Activated naive CD8-positive, alpha-beta T cell treated with anti-CD3 and anti-CD28 coated beads for 36 hours (primary cell): ENCODE measurements at regions not wholly inside any gene's neighbourhood (a gene's known extent, or its start where the extent isn't known, plus 50 kb on each side); places are given as distances from the start of the nearest gene placed in this dataset.
"Not testable (repeated sequence)": the region's sequence is repeated elsewhere in the genome, so short reads cannot be mapped to it uniquely, and the experiment has no call there.

ENCODE experiments used
- DNase-seq: peaks from one replicate; pipeline ENCODE4 v3.0.0; 2021
- H3K27ac Mint-ChIP-seq: one replicate; pipeline ENCODE4 v1.8.0; 2022; ENCODE audit warnings: mild to moderate bottlenecking, moderate library complexity, mixed read lengths
- H3K27me3 Mint-ChIP-seq: one replicate; pipeline ENCODE4 v1.8.0; 2022; ENCODE audit warnings: mild to moderate bottlenecking, mixed read lengths
- H3K36me3 Mint-ChIP-seq: one replicate; pipeline ENCODE4 v1.8.0; 2021; ENCODE audit warnings: mild to moderate bottlenecking, mixed read lengths
- H3K4me1 Mint-ChIP-seq: one replicate; pipeline ENCODE4 v1.8.0; 2021; ENCODE audit warnings: mixed read lengths
- H3K4me3 Mint-ChIP-seq: one replicate; pipeline ENCODE4 v1.8.0; 2022; ENCODE audit warnings: mild to moderate bottlenecking, moderate library complexity, mixed read lengths
- H3K9me3 Mint-ChIP-seq: one replicate; pipeline ENCODE4 v1.8.0; 2022; ENCODE audit warnings: mixed read lengths

GRCh38 chr5:1598950-1599737 is 75.4 kb upstream of the LPCAT1 start:
- Mint-ChIP-seq H3K4me1 (peaks cover 14% of the 10 kb centered on the region), H3K27ac (peak overlapping the region; percentile 85)
- not testable (repeated sequence) for H3K36me3 Mint-ChIP-seq, H3K4me3 Mint-ChIP-seq, H3K27me3 Mint-ChIP-seq, H3K9me3 Mint-ChIP-seq
- DNase-seq: peak; percentile 11

DNA sequence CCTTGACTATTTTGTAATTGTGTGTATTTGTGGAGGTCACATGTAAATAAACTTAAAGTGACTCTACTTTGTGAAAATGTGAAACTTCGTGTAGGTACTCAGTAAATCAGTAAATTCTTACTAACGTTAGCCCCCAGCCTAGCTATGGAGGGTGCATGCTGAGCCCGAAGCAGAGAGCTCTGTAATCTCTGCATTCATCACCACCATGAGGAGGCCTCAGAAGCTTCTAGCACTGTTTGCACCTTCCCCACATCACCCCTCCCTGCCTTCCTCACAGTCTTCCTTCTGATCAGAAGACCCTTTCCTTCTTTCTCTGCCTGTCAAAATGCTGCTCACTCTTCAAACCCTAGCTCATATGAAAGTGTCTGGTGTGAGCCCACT is 73.3 kb upstream of the LPCAT1 start:
- not testable (repeated sequence) for DNase-seq, H3K4me3 Mint-ChIP-seq, H3K36me3 Mint-ChIP-seq, H3K27ac Mint-ChIP-seq, H3K27me3 Mint-ChIP-seq, H3K9me3 Mint-ChIP-seq
- peaks cover 20% of the 10 kb centered on the region for H3K4me1 Mint-ChIP-seq

DNA sequence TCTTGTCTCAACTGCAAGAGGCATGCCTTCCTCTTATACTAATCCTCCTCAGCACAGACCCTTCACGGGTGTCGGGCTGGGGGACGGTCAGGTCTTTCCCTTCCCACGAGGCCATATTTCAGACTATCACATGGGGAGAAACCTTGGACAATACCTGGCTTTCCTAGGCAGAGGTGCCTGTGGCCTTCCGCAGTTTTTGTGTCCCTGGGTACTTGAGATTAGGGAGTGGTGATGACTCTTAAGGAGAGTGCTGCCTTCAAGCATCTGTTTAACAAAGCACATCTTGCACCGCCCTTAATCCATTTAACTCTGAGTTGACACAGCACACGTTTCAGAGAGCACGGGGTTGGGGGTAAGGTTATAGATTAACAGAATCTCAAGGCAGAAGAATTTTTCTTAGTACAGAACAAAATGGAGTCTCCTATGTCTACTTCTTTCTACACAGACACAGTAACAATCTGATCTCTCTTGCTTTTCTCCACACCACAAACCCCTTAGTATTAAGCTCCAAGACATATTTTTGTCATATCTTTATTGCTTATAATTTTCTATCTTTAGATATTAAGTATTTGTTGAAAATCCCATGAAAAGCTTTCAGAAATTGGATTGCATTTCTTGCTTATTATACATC is 72.8 kb upstream of the LPCAT1 start:
- H3K27me3 Mint-ChIP-seq, DNase-seq, H3K9me3 Mint-ChIP-seq, H3K4me3 Mint-ChIP-seq, H3K27ac Mint-ChIP-seq: not testable (repeated sequence)
- H3K36me3 Mint-ChIP-seq: peaks cover 13% of the 10 kb centered on the region
- H3K4me1 Mint-ChIP-seq: peaks cover 20% of the 10 kb centered on the region

DNA sequence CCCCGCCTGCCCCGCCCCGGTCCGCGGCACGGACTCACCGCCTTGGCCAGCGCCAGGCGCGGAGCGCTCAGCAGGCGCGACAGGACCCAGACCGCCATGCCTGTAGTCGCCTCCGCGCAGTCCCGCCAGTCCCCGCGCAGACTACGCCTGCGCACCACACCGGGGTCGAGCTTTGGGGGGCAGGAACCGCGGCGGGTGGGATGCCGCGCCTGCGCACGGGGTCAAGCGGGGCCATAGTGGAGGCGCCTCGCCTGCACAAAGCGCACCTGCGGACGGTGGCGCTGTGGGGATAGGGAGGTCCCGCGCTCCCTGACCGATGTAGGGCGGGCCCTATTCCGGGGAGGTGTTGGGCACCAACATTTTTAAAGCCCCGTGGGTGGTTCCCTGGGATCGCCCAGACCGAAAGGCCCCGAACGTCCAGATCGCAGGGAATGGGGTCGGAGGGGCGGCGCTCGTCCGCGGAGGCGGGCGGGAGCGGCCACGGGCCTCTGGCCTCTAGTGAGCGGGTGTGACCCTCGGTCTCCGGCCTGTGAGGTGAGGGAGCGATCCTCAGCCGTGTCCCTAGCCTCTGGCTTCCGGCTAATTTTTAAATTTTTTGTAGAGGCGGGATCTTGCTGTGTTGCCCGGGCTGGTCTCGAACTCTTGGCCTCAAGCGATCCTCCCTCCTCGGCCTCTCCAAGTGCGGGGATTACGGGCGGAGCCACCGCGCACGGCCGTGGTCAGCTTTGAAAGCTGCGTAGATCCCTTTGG is 70.8 kb upstream of the LPCAT1 start:
- DNase-seq: peak; percentile 95
- no peaks in the 10 kb centered on the region for H3K27me3 Mint-ChIP-seq
- no peak overlapping the region for H3K27ac Mint-ChIP-seq
- no peaks in the 10 kb centered on the region for H3K9me3 Mint-ChIP-seq
- H3K4me1 Mint-ChIP-seq: peaks cover 19% of the 10 kb centered on the region
- peaks cover 14% of the 10 kb centered on the region for H3K36me3 Mint-ChIP-seq
- H3K4me3 Mint-ChIP-seq: peak overlapping the region; percentile 87

GRCh38 chr5:1593903-1594356 is 70.2 kb upstream of the LPCAT1 start:
- Mint-ChIP-seq H3K27me3 (no peaks in the 10 kb centered on the region), H3K27ac (peak overlapping the region; percentile 72), H3K4me3 (peak overlapping the region; percentile 87), H3K9me3 (no peaks in the 10 kb centered on the region), H3K36me3 (peaks cover 14% of the 10 kb centered on the region), H3K4me1 (peaks cover 14% of the 10 kb centered on the region)
- no peak for DNase-seq

- not testable (repeated sequence) for H3K9me3 Mint-ChIP-seq, H3K27ac Mint-ChIP-seq, H3K4me3 Mint-ChIP-seq, DNase-seq, H3K4me1 Mint-ChIP-seq, H3K27me3 Mint-ChIP-seq
- H3K36me3 Mint-ChIP-seq: peaks cover 31% of the 10 kb centered on the region
Observed at GRCh38 chr5:1588071-1588694, 64.4 kb upstream of the LPCAT1 start.

DNA sequence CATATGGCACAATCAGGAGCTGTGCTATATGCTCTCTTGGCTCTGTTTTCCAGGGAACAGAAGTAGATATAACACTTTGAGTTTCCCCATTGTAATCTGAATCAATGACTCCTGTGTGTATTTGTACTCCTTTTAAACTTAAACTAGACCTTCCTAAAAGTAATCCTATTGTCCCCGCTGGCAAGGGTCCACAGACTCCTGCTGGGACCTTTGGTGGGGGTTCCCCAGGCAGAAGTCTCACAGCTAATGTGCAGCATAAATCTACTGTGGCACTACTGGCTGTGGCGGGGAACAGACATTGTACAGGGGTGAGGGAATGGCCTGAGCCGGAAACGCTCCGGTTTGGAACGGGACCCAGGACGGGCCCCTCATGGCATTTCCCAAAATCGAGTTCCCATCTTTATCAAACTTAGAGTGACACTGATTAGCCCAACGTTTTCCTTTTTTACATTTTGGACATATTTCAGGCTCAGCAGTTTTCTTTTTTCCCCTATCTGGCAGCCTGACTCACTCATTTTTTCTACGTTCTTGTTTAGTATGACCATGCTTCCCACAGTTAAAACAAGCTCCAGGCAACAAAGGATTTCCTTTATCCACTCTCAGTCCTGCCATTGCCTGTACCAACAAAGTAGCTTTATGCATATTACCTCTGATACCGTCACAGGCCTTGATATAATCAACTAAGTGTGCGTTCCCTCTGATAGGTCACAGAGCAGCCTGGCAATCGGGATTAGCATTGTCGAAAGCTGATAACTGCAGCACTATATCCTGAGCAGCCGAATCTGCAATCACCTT is 59.5 kb upstream of the LPCAT1 start:
- not testable (repeated sequence) for H3K9me3 Mint-ChIP-seq, DNase-seq, H3K4me3 Mint-ChIP-seq, H3K27me3 Mint-ChIP-seq, H3K4me1 Mint-ChIP-seq, H3K27ac Mint-ChIP-seq
- H3K36me3 Mint-ChIP-seq: peaks cover 50% of the 10 kb centered on the region

GRCh38 chr5:1579389-1579788 is 55.6 kb upstream of the LPCAT1 start:
- H3K9me3 Mint-ChIP-seq, H3K27me3 Mint-ChIP-seq, H3K4me1 Mint-ChIP-seq, H3K4me3 Mint-ChIP-seq, DNase-seq, H3K27ac Mint-ChIP-seq: not testable (repeated sequence)
- H3K36me3 Mint-ChIP-seq: peaks cover 35% of the 10 kb centered on the region

DNA sequence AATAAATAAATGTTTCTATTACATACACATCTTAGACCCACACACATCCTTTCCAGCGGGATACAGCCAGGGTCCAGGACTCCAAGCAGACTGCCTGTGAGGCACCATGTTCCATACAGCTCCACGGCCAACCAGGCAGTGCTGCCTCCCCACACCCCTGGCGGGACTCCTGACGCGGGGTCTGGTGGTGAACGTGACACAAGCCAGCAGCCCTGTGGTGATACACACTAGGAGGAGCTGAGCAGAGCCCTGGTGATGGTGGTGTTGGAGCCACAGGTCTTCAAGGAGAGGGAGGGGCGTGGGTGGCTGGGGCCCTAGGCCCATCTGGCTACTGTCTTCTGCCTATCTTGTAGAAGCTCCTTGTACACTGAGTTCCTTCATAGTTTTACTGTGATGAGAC is 53.1 kb upstream of the LPCAT1 start:
- H3K27ac Mint-ChIP-seq, H3K27me3 Mint-ChIP-seq, DNase-seq, H3K9me3 Mint-ChIP-seq, H3K4me1 Mint-ChIP-seq, H3K4me3 Mint-ChIP-seq: not testable (repeated sequence)
- peaks cover 44% of the 10 kb centered on the region for H3K36me3 Mint-ChIP-seq

DNA sequence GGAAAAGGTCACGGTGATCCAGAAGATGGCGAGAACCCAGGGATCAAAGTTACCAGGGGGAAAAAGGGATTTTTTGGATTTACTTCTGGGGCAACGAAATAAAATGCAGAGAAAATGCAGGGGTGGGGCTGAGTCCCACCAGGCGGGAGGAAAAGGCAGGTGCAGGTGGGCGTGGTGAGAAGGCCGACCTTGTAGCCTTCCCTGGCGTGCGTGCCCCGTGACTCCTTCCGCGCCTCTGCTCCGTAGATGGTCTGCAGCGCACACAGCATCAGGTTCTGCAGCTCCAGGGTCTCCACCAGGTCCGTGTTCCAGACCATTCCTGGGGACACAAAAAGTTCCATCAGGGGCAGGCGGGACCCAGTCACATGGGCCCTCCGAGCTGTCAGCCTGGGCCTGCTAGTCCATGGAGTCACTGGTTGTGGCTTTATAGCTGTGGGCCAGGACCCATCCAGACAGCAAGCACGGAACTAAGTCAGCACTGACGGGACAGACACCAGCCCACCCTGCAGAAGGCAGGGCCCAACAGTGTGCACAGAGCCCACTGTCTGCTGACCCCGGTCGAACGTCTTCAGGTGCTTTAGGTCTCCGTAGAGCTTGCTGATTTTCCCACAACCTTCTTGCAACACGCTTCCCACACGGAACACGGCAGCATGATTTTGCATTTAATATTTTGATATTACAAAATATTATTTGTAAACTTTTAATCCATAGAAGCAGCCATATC is 52.4 kb upstream of the LPCAT1 start:
- peaks cover 40% of the 10 kb centered on the region for H3K36me3 Mint-ChIP-seq
- H3K27me3 Mint-ChIP-seq, H3K4me1 Mint-ChIP-seq, DNase-seq, H3K27ac Mint-ChIP-seq, H3K4me3 Mint-ChIP-seq, H3K9me3 Mint-ChIP-seq: not testable (repeated sequence)

DNA sequence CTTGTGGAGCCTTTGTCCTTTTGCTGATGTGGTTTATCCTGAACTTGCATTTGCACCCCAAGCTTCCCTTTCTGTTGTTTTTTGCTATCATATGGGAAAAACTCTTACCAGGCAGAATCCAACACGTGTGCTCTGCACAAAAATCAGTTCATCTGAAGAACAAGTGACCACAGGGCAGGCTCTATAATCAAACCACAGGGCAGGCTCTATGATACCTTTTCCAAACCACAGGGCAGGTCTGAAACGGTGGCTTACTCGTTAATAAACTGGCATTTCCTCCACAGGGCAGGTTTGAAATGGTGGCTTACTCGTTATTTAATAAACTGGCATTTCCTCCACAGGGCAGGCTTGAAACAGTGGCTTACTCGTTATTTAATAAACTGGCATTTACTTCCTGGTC is 51.7 kb upstream of the LPCAT1 start:
- H3K27ac Mint-ChIP-seq, H3K9me3 Mint-ChIP-seq, H3K4me3 Mint-ChIP-seq, DNase-seq, H3K4me1 Mint-ChIP-seq, H3K27me3 Mint-ChIP-seq: not testable (repeated sequence)
- H3K36me3 Mint-ChIP-seq: peaks cover 40% of the 10 kb centered on the region

DNA sequence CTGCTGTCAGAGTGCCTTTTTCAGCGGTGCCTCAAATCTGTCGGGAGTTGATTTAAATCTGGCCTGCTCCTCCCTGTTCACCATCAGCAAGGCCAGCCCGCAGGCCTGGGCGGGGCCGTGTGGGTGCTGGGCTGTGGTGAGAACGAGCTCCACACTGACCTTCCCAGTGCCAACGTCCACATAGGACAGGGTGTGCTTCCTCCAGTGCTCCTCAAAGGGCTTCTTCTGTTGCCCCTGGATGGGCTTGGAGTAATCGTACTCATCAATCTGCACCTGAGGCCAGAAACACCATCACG is 50.2 kb upstream of the LPCAT1 start:
- H3K4me1 Mint-ChIP-seq, H3K4me3 Mint-ChIP-seq, H3K9me3 Mint-ChIP-seq, DNase-seq, H3K27ac Mint-ChIP-seq, H3K27me3 Mint-ChIP-seq: not testable (repeated sequence)
- H3K36me3 Mint-ChIP-seq: peaks cover 37% of the 10 kb centered on the region

GRCh38 chr5:1573217-1574022 is 49.7 kb upstream of the LPCAT1 start:
- H3K4me1 Mint-ChIP-seq, H3K9me3 Mint-ChIP-seq, H3K27me3 Mint-ChIP-seq, DNase-seq, H3K4me3 Mint-ChIP-seq: not testable (repeated sequence)
- Mint-ChIP-seq H3K27ac (peak overlapping the region; percentile 42), H3K36me3 (peaks cover 32% of the 10 kb centered on the region)
